ENCODE measurements at regions not wholly inside any gene's neighbourhood (a gene's known extent, or its start where the extent isn't known, plus 50 kb on each side); places are given as distances from the start of the nearest gene placed in this dataset.

GRCh38 chr10:131574707-131575430, 263.3 kb upstream of the TCERG1L start (continued):
- no peak for TF ChIP-seq POLR2AphosphoS5 (IDR thresholded peaks at IDR 0.05; ENCODE audit: low read length)
- TF ChIP-seq PAX8 (IDR thresholded peaks at IDR 0.05): no peak
- TF ChIP-seq ZNF207 (IDR thresholded peaks at IDR 0.05; ENCODE audit: borderline replicate concordance): no peak
- TF ChIP-seq E2F4 (IDR thresholded peaks at IDR 0.05; ENCODE audit: low read depth, low read length): no peak

GRCh38 chr10:131575877-131576276, 264.4 kb upstream of the TCERG1L start:
- no peaks in the 10 kb centered on the region for H3K36me3 ChIP-seq (ENCODE audit: control insufficient read depth in 2 of 2, insufficient read depth in 2 of 2, low read length in 1 of 2)
- WGBS (ENCODE audit: insufficient coverage, insufficient replicate concordance, low lambda C conversion rate, missing lambda C conversion rate): 29% methylated on average over 4 of the region's 4 CpGs
- H4K20me1 ChIP-seq (ENCODE audit: control insufficient read depth, insufficient read depth): no peaks in the 10 kb centered on the region
- no peaks in the 10 kb centered on the region for H3K9me3 ChIP-seq (replicated peaks; ENCODE audit: control insufficient read depth, insufficient read depth, low read length)
- intact Hi-C loops (cut with micrococcal nuclease; ENCODE audit: unreplicated experiment): no loop called here
- no TSS peak for BruUV-seq (replicated peaks)
- in situ Hi-C loops (cut with MboI): no loop called here
- no peak overlapping the region for H3K9ac ChIP-seq (ENCODE audit: control insufficient read depth, insufficient read depth, low read length)
- H3K27me3 ChIP-seq (replicated peaks in 1 of 2; ENCODE audit: control insufficient read depth in 2 of 2, insufficient read depth in 2 of 2, low read length in 1 of 2): no peaks in the 10 kb centered on the region
- no peaks in the 10 kb centered on the region for H3K79me2 ChIP-seq (ENCODE audit: control insufficient read depth, insufficient read depth, low read length)
- DNase-seq (ENCODE audit: low read depth, low spot score): no peak
- FAIRE-seq: no peak
- no peaks in the 10 kb centered on the region for H3K4me1 ChIP-seq (ENCODE audit: control insufficient read depth, insufficient read depth, low read length)
- no peak overlapping the region for H2AFZ ChIP-seq (ENCODE audit: control insufficient read depth, low read depth, low read length)
- ChIA-PET POLR2A (no interaction called here), SMC1A (ENCODE audit: uncharacterized antibody, unreplicated experiment) (no interaction called here), CTCF (interaction anchor here (1.1 kb wide), 1 partner anchor 122 kb away, joined by 3 read pairs; no protein-coding TSS in a partner anchor), RAD21 (ENCODE audit: unreplicated experiment) (no interaction called here)
- no peak for ATAC-seq
- no peak overlapping the region for H3K4me3 ChIP-seq
- no peak overlapping the region for H3K4me2 ChIP-seq (ENCODE audit: control insufficient read depth, insufficient read depth)
- H3K27ac ChIP-seq (ENCODE audit: control insufficient read depth, insufficient read depth): no peak overlapping the region
- TF ChIP-seq ZNF274 (IDR thresholded peaks at IDR 0.05; ENCODE audit: insufficient read depth, insufficient read length): no peak
- TF ChIP-seq ASH2L (IDR thresholded peaks at IDR 0.05; ENCODE audit: borderline replicate concordance, low read depth): no peak
- TF ChIP-seq ZNF592 (IDR thresholded peaks at IDR 0.05): no peak
- TF ChIP-seq ZNF207 (IDR thresholded peaks at IDR 0.05; ENCODE audit: borderline replicate concordance): no peak
- no peak for TF ChIP-seq CBX3 (IDR thresholded peaks at IDR 0.05; ENCODE audit: borderline replicate concordance, low read depth)
- TF ChIP-seq BMI1 (IDR thresholded peaks at IDR 0.05; ENCODE audit: borderline replicate concordance): no peak
- no peak for TF ChIP-seq RELB (IDR thresholded peaks at IDR 0.05; ENCODE audit: low read depth)
- no peak for TF ChIP-seq NFYA (IDR thresholded peaks at IDR 0.05; ENCODE audit: borderline replicate concordance, low read depth, low read length)
- no peak for TF ChIP-seq FOXK2 (IDR thresholded peaks at IDR 0.05)
- TF ChIP-seq STAT1 (conservative IDR thresholded peaks at IDR 0.05): no peak
- TF ChIP-seq ZNF384 (IDR thresholded peaks at IDR 0.05; ENCODE audit: borderline replicate concordance, low read depth, low read length): no peak
- no peak for TF ChIP-seq CHD2 (IDR thresholded peaks at IDR 0.05; ENCODE audit: borderline replicate concordance, low read depth, low read length)
